Astrocyte of the spinal cord (primary cell): ENCODE measurements at regions not wholly inside any gene's neighbourhood (a gene's known extent, or its start where the extent isn't known, plus 50 kb on each side); places are given as distances from the start of the nearest gene placed in this dataset.
A peak's percentile ranks its signal among the peaks of the same experiment; 100 is the strongest.

Experiments used
- DNase-seq: peaks from one replicate; pipeline ENCODE4 v3.0.0; 2011; ENCODE audit warnings: low read depth, low spot score
- H3K4me3 ChIP-seq: 2 replicates; pipeline ENCODE4 v1.5.1; 2011; ENCODE audit warnings: low read depth, mild to moderate bottlenecking, low read length, moderate library complexity
- in situ Hi-C: cut with HindIII; loops from 2 replicates; pipeline ENCODE4 v1.10.0; 2017; ENCODE audit warnings: low sequenced_read_pairs
- TF ChIP-seq, protein P1 (sequence below): IDR thresholded peaks from 2 replicates; pipeline ENCODE4 v1.5.1; 2012; ENCODE audit warnings: low read depth, mild to moderate bottlenecking, low read length, inconsistent platforms

DNA sequence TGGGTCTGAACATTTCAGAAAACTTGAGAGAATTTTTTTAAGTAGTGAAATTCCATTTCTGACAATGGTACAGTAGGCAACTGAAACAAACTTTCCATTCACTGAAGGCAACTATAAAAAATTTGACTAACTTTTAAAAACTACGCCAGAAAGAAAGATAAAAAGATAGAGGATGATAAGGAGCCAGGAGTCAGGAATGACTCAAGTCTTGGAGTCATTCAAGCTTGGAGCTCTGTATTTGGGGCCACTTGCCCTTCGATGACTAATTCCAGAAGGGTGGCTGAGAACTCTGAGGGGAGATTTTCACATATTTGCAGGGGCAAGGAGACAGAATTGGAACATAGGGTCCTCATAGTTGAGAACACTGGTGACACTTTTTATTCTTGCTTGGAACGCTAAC is 1083.2 kb upstream of the CNTN5 start:
- peak; percentile 12 for DNase-seq
- in situ Hi-C loops = no loop called here
- H3K4me3 ChIP-seq = no peak overlapping the region
- TF ChIP-seq, protein P1, sequence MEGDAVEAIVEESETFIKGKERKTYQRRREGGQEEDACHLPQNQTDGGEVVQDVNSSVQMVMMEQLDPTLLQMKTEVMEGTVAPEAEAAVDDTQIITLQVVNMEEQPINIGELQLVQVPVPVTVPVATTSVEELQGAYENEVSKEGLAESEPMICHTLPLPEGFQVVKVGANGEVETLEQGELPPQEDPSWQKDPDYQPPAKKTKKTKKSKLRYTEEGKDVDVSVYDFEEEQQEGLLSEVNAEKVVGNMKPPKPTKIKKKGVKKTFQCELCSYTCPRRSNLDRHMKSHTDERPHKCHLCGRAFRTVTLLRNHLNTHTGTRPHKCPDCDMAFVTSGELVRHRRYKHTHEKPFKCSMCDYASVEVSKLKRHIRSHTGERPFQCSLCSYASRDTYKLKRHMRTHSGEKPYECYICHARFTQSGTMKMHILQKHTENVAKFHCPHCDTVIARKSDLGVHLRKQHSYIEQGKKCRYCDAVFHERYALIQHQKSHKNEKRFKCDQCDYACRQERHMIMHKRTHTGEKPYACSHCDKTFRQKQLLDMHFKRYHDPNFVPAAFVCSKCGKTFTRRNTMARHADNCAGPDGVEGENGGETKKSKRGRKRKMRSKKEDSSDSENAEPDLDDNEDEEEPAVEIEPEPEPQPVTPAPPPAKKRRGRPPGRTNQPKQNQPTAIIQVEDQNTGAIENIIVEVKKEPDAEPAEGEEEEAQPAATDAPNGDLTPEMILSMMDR = no peak

DNA sequence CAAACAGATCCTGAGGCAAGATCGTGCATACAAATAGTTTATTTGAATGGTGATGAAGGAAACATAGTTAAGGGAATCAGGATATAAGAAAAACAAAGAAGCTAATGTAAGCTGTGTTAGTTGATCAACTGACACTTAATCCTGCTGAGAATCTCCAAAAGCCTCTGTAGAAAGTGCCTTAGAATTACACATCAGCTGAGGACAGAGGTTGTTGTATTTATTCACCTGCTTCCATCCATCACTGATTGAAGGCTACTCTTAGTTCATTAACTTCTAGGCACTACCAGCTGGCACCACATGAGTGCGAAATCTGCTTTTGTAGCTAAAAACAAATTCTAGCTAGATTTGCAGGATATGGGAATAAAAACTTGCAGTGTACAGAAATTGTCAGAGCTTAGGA is 1082.0 kb upstream of the CNTN5 start:
- H3K4me3 ChIP-seq = no peak overlapping the region
- in situ Hi-C loops = no loop called here
- TF ChIP-seq, protein P1 = no peak
- no peak for DNase-seq

DNA sequence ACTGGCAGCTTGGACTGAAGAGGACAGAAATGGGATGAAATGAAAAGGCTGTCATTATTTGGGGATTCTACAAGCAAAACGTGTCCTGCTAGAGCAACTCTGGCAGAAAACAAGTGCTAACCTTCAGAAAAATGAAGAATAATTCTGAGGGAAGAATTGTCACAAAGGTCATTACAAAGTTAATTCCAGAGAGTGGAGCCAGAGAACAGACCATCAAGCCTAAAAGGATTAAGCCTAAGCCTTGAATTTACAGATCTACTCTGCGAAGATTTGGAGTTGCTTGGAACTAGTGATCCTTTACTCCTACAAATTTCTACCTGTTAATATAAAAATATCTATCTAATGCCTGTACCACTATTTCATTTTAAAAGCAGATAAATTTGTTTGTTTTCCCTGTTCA is 1077.3 kb upstream of the CNTN5 start:
- H3K4me3 ChIP-seq = no peak overlapping the region
- TF ChIP-seq, protein P1 = no peak
- DNase-seq = no peak
- in situ Hi-C loops = no loop called here

DNA sequence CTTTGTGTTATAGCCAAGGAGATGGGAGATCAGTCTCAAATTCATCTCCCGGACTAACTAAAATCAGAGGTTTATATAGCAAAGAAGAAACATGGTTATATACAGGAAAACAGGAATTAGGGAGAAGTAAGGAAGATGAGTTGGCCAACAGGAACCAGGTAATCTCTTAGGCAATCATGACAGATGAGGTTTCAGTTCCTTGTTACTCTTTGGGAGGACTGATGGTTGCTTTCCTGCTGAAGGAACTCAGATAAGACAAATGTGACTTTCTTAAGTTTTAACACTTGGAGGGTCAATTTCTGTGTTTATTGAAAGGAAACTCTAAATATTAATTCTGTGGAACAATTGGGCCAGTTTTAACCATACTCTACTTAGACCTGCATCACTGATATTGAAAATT is 1072.0 kb upstream of the CNTN5 start:
- in situ Hi-C loops = no loop called here
- no peak overlapping the region for H3K4me3 ChIP-seq
- TF ChIP-seq, protein P1 = no peak
- DNase-seq = no peak

DNA sequence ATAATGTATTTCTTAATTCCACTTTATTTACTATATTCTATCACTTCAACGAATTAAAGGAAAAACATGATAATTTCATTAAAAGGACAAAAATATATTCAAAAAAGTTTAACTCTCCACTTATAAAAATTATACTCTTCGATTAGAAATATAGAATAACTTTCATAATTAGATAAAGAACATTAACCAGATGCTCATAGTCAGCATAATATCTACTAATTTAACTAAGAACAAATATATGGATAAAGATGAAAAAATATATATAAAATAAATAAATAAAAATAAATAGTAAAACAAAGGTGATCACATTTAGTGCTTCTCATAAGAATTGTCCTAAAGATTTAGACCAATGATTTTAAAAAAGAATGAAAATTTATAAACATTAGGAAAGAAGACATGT is 1065.2 kb upstream of the CNTN5 start:
- no peak overlapping the region for H3K4me3 ChIP-seq
- in situ Hi-C loops = no loop called here
- TF ChIP-seq, protein P1 = no peak
- no peak for DNase-seq

DNA sequence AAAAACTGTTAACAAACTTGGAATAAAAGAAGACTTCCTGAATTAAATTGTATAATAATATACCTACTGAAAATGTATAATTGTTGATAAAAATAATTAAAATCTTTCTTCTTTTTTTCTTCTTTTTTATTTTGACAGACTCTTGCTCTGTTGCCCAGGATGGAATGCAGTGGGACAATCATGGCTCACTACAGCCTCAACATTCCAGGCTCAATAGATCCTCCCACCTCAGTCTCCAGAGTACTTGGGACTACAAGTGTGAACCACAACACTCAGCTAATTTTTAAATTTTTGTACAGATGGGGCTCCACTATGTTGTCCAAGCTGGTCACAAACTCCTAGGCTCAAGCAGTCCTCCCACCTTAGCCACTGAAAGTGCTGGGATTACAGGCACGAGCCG is 1063.8 kb upstream of the CNTN5 start:
- TF ChIP-seq, protein P1 = no peak
- DNase-seq = no peak
- H3K4me3 ChIP-seq = no peak overlapping the region
- in situ Hi-C loops = no loop called here

DNA sequence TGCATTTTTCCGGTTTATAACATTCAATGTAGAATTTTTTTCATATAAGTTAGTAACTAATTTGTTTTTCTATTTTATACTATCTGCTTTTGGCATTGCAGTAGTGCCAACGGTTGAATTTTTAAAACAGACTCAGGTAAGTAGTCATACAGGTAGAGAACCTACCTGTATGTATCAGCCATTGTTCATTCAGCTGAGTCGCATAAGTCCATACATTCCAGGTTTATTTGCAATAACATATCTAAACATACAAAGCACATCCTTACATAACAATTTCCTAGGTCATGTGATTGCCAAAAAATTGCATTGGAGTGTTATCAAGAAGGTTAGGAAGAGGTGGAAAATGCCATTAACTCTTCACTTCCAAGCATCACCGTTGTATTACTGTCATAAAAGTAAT is 1059.3 kb upstream of the CNTN5 start:
- TF ChIP-seq, protein P1 = no peak
- in situ Hi-C loops = no loop called here
- H3K4me3 ChIP-seq = no peak overlapping the region
- DNase-seq = no peak
